ENCODE measurements at regions not wholly inside any gene's neighbourhood (a gene's known extent, or its start where the extent isn't known, plus 50 kb on each side); places are given as distances from the start of the nearest gene placed in this dataset.

GRCh38 chr3:68441054-68441453 lies 491.3 kb downstream of the TAFA4 start:
- DNase-seq (ENCODE audit: low read depth, low spot score) (no peak), FAIRE-seq (no peak)
- Histone ChIP-seq H3K4me2 (ENCODE audit: insufficient read depth, low read length) (no peak overlapping the region), H3K4me1 (ENCODE audit: control insufficient read depth, extremely low read depth, insufficient read depth, low read length) (no peaks in the 10 kb centered on the region), H3K9ac (replicated peaks; ENCODE audit: extremely low read depth, insufficient read depth, low read length) (no peak overlapping the region), H2AFZ (ENCODE audit: low read depth, low read length) (no peak overlapping the region), H3K27me3 (ENCODE audit: control insufficient read depth in 2 of 2, insufficient read depth in 2 of 2, low read length in 2 of 2) (no peaks in the 10 kb centered on the region), H3K79me2 (ENCODE audit: control insufficient read depth, insufficient read depth, low read length) (no peaks in the 10 kb centered on the region), H3K36me3 (ENCODE audit: control insufficient read depth in 2 of 2, extremely low read depth in 1 of 2, insufficient read depth in 2 of 2, low read length in 2 of 2) (no peaks in the 10 kb centered on the region), H3K9me1 (replicated peaks; ENCODE audit: control insufficient read depth, extremely low read depth, insufficient read depth, low read length) (no peaks in the 10 kb centered on the region), H3K27ac (ENCODE audit: insufficient read depth, low read depth, low read length) (no peak overlapping the region), H4K20me1 (replicated peaks; ENCODE audit: control insufficient read depth, extremely low read depth, insufficient read depth, low read length) (no peaks in the 10 kb centered on the region), H3K9me3 (replicated peaks; ENCODE audit: control insufficient read depth, insufficient read depth, low read length) (peaks cover 2% of the 10 kb centered on the region), H3K4me3 (replicated peaks in 1 of 3; ENCODE audit: insufficient read depth in 1 of 3, low read depth in 1 of 3, low read length in 3 of 3) (no peak overlapping the region)
- dilution Hi-C loops (cut with MboI; ENCODE audit: extremely low pct_ligation_motif_present, low sequenced_read_pairs), result no loop called here
- intact Hi-C loops (cut with micrococcal nuclease), result no loop called here
- BruUV-seq (replicated peaks), result no TSS peak
- TF ChIP-seq POLR2AphosphoS5 (IDR thresholded peaks at IDR 0.05; ENCODE audit: insufficient read depth, low read depth, low read length), result no peak
- TF ChIP-seq POLR2A (IDR thresholded peaks at IDR 0.05; ENCODE audit: low read depth, low read length), result no peak
- TF ChIP-seq JUN (IDR thresholded peaks at IDR 0.05; ENCODE audit: borderline replicate concordance, insufficient read depth, insufficient read length, low read depth), result no peak
- no peak for TF ChIP-seq MYC (IDR thresholded peaks at IDR 0.05; ENCODE audit: low read depth, low read length)
- TF ChIP-seq, protein P1, sequence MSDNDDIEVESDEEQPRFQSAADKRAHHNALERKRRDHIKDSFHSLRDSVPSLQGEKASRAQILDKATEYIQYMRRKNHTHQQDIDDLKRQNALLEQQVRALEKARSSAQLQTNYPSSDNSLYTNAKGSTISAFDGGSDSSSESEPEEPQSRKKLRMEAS (IDR thresholded peaks at IDR 0.05; ENCODE audit: insufficient read depth, insufficient read length), result no peak
- no peak for TF ChIP-seq EZH2 (IDR thresholded peaks at IDR 0.05; ENCODE audit: borderline replicate concordance, low read depth, low read length, severe bottlenecking)
- no peak for TF ChIP-seq FOS (IDR thresholded peaks at IDR 0.05; ENCODE audit: borderline replicate concordance, insufficient read depth, low read length)
- no peak for TF ChIP-seq GATA2 (IDR thresholded peaks at IDR 0.05; ENCODE audit: insufficient read depth, insufficient read length, low read depth, low read length)
- no peak for TF ChIP-seq CTCF (IDR thresholded peaks at IDR 0.05; ENCODE audit: extremely low read depth in 1 of 2, insufficient read depth in 1 of 2, low read depth in 1 of 2, low read length in 2 of 2)
- POLR2A ChIA-PET, result no interaction called here
- CTCF ChIA-PET, result no interaction called here

Data from endothelial cell of umbilical vein (primary cell).